ENCODE measurements at regions not wholly inside any gene's neighbourhood (a gene's known extent, or its start where the extent isn't known, plus 50 kb on each side); places are given as distances from the start of the nearest gene placed in this dataset.
"Not testable (repeated sequence)": the region's sequence is repeated elsewhere in the genome, so short reads cannot be mapped to it uniquely, and the experiment has no call there.

DNA sequence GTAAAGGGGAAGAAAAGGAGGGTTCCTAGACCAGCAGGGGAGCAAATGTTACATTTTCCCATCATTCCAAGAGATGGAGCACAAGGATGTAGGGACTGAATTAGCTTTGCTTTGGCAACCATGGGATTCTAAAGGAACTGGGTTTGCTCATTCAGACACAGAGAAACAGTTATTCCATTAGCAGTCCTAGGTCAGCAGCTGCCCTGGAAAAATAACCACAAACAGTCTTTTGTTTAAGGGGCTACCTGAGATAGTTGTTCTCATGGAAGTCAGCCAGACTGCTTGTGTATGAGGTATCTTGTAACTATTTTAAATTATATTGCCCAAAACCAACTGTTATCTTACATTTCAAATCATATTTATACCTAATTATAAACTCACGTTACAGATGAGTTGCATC lies 58.4 kb upstream of the VCAM1 start:
- H3K27me3 ChIP-seq = no peaks in the 10 kb centered on the region
- no peaks in the 10 kb centered on the region for H3K4me1 ChIP-seq
- TF ChIP-seq POLR2A (IDR thresholded peaks at IDR 0.05) = no peak
- TF ChIP-seq EP300 (IDR thresholded peaks at IDR 0.05) = no peak
- TF ChIP-seq CTCF (IDR thresholded peaks at IDR 0.05) = no peak
- no peaks in the 10 kb centered on the region for H3K36me3 ChIP-seq
- no peak overlapping the region for H3K27ac ChIP-seq
- no peak overlapping the region for H3K4me3 ChIP-seq
- no peak for DNase-seq (ENCODE audit: low spot score in 2 of 2)
- 77 to 80% methylated on average over 1 of the region's 1 CpG for WGBS, 2 donors
- H3K9me3 ChIP-seq = no peaks in the 10 kb centered on the region

- not testable (repeated sequence) for H3K4me3 ChIP-seq; H3K4me1 ChIP-seq; DNase-seq (ENCODE audit: low spot score in 2 of 2); H3K9me3 ChIP-seq; H3K27me3 ChIP-seq; H3K36me3 ChIP-seq; H3K27ac ChIP-seq
- 79 to 87% methylated on average over 7 of the region's 7 CpGs for WGBS, 2 donors
Measured at GRCh38 chr1:100668494-100668893, 51.0 kb upstream of the VCAM1 start.

Measured in tibial nerve (tissue), 4 donors.